Fibroblast of the conjunctiva (primary cell): ENCODE measurements at regions not wholly inside any gene's neighbourhood (a gene's known extent, or its start where the extent isn't known, plus 50 kb on each side); places are given as distances from the start of the nearest gene placed in this dataset.

Experiments used
- DNase-seq: peaks from one replicate; pipeline ENCODE4 v3.0.0-alpha.2; 2010; ENCODE audit warnings: low read depth

GRCh38 chr6:144335311-144335861, 50.3 kb downstream of the UTRN start:
- DNase-seq = no peak

GRCh38 chr6:144335914-144336313, 50.8 kb downstream of the UTRN start:
- DNase-seq = no peak

- DNase-seq = no peak
Observed at GRCh38 chr6:144336900-144337299, 51.8 kb downstream of the UTRN start.

- DNase-seq = no peak
Observed at GRCh38 chr6:144338474-144338873, 53.3 kb downstream of the UTRN start.

- DNase-seq = no peak
Observed at GRCh38 chr6:144338951-144339700, 54.0 kb downstream of the UTRN start.

GRCh38 chr6:144339859-144340452, 54.8 kb downstream of the UTRN start:
- no peak for DNase-seq

- DNase-seq = peak; percentile 29
Observed at GRCh38 chr6:144340541-144341371, 55.6 kb downstream of the UTRN start.

GRCh38 chr6:144341831-144342527, 56.8 kb downstream of the UTRN start:
- DNase-seq = no peak

- no peak for DNase-seq
Observed at GRCh38 chr6:144343701-144344428, 58.7 kb downstream of the UTRN start.

GRCh38 chr6:144344646-144345045, 59.5 kb downstream of the UTRN start:
- no peak for DNase-seq

GRCh38 chr6:144345451-144345850, 60.3 kb downstream of the UTRN start:
- no peak for DNase-seq

GRCh38 chr6:144346719-144347447, 61.7 kb downstream of the UTRN start:
- no peak for DNase-seq

GRCh38 chr6:144347448-144347759, 62.3 kb downstream of the UTRN start:
- no peak for DNase-seq

- no peak for DNase-seq
Observed at GRCh38 chr6:144347933-144348332, 62.8 kb downstream of the UTRN start.

GRCh38 chr6:144349690-144350527, 64.8 kb downstream of the UTRN start:
- no peak for DNase-seq

- no peak for DNase-seq
Observed at GRCh38 chr6:144350528-144350880, 65.4 kb downstream of the UTRN start.

GRCh38 chr6:144351379-144352127, 66.4 kb downstream of the UTRN start:
- no peak for DNase-seq

GRCh38 chr6:144352331-144352730, 67.2 kb downstream of the UTRN start:
- DNase-seq = no peak

GRCh38 chr6:144353871-144354314, 68.8 kb downstream of the UTRN start:
- no peak for DNase-seq
